ENCODE measurements at regions not wholly inside any gene's neighbourhood (a gene's known extent, or its start where the extent isn't known, plus 50 kb on each side); places are given as distances from the start of the nearest gene placed in this dataset.

GRCh38 chr20:24751551-24751950, 197.5 kb upstream of the CST7 start:
- DNase-seq (ENCODE audit: insufficient read length, low spot score) = no peak
- TF ChIP-seq, protein P1, sequence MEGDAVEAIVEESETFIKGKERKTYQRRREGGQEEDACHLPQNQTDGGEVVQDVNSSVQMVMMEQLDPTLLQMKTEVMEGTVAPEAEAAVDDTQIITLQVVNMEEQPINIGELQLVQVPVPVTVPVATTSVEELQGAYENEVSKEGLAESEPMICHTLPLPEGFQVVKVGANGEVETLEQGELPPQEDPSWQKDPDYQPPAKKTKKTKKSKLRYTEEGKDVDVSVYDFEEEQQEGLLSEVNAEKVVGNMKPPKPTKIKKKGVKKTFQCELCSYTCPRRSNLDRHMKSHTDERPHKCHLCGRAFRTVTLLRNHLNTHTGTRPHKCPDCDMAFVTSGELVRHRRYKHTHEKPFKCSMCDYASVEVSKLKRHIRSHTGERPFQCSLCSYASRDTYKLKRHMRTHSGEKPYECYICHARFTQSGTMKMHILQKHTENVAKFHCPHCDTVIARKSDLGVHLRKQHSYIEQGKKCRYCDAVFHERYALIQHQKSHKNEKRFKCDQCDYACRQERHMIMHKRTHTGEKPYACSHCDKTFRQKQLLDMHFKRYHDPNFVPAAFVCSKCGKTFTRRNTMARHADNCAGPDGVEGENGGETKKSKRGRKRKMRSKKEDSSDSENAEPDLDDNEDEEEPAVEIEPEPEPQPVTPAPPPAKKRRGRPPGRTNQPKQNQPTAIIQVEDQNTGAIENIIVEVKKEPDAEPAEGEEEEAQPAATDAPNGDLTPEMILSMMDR (IDR thresholded peaks at IDR 0.05; ENCODE audit: insufficient read depth, missing control alignments) = no peak
- no peak for FAIRE-seq

- DNase-seq (ENCODE audit: insufficient read length, low spot score) (no peak), FAIRE-seq (no peak)
- TF ChIP-seq, protein P1 (IDR thresholded peaks at IDR 0.05; ENCODE audit: insufficient read depth, missing control alignments) = no peak
Measured at GRCh38 chr20:24752612-24753011, 196.5 kb upstream of the CST7 start.

- no peak for DNase-seq (ENCODE audit: insufficient read length, low spot score)
- FAIRE-seq = no peak
- TF ChIP-seq, protein P1 (IDR thresholded peaks at IDR 0.05; ENCODE audit: insufficient read depth, missing control alignments) = no peak
Measured at GRCh38 chr20:24753130-24753529, 195.9 kb upstream of the CST7 start.

- TF ChIP-seq, protein P1 (IDR thresholded peaks at IDR 0.05; ENCODE audit: insufficient read depth, missing control alignments) = no peak
- DNase-seq (ENCODE audit: insufficient read length, low spot score) = no peak
- no peak for FAIRE-seq
Measured at GRCh38 chr20:24754691-24755090, 194.4 kb upstream of the CST7 start.

DNA sequence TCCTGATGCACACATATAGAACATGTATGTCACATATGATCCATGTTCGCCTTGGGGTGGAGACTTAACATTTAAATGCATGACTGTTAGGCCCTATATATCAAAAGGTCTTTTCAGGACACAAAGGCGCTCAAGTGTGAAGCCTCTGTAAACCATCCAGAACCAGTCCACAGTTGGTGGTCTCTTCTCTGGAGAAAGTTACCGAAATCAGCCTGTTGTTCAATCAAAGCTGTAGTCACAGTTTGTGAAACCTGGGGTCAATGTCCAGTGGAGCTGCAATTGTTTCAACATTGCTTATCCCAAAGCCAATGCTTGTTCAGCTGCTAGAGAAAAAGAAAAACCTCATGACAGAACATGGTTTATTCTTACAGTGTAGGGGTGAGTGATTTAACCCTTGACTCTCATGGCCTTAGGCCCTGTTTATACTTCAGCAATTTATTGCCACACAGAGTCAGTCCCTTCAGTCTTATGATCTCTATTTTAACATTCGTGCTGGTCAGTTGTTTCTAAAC, 193.6 kb upstream of the CST7 start:
- TF ChIP-seq, protein P1 (IDR thresholded peaks at IDR 0.05; ENCODE audit: insufficient read depth, missing control alignments) = no peak
- no peak for DNase-seq (ENCODE audit: insufficient read length, low spot score)
- no peak for FAIRE-seq

- FAIRE-seq (no peak), DNase-seq (ENCODE audit: insufficient read length, low spot score) (no peak)
- TF ChIP-seq, protein P1 (IDR thresholded peaks at IDR 0.05; ENCODE audit: insufficient read depth, missing control alignments) = no peak
Measured at GRCh38 chr20:24756292-24757025, 192.6 kb upstream of the CST7 start.

Data from D721Med (cell line).